IMR-90 (cell line): ENCODE measurements at regions not wholly inside any gene's neighbourhood (a gene's known extent, or its start where the extent isn't known, plus 50 kb on each side); places are given as distances from the start of the nearest gene placed in this dataset.
"Not testable (repeated sequence)": the region's sequence is repeated elsewhere in the genome, so short reads cannot be mapped to it uniquely, and the experiment has no call there.

Source experiments
- ATAC-seq: fragments of 200-7000 bp; cut with Tn5 transposase; 2 replicates; pipeline ENCODE4 v1.9.1; 2020; ENCODE audit warnings: low read depth, mild to moderate bottlenecking, moderate library complexity
- BruUV-seq: library from RNA; stranded (reverse); fragments of 400-500 nt; replicated peaks from 2 replicates; lab custom pipeline; 2021; lab: Mats Ljungman, UMichigan
- CTCF ChIA-PET: fragments of 300-600 bp; formaldehyde crosslinking; extraction: SDS; loops from one replicate; lab custom pipeline; 2021; ENCODE audit warnings: antibody characterized with exemption; lab: Yijun Ruan, JAX
- POLR2A ChIA-PET: fragments of 300-600 bp; sonication (Branson Sonifier 250); formaldehyde crosslinking; loops from one replicate; lab custom pipeline; 2022; ENCODE audit warnings: antibody characterized with exemption; ENCODE audit not compliant: unreplicated experiment; lab: Charles Lee
- DNase-seq: peaks from one replicate; pipeline ENCODE4 v3.0.0; 2013
- H2AFZ ChIP-seq: replicated peaks from 2 replicates; pipeline ENCODE3; 2013; ENCODE audit warnings: low read length, mild to moderate bottlenecking; ENCODE audit not compliant: poor library complexity
- H2AK5ac ChIP-seq: 2 replicates; pipeline ENCODE4 v1.6.1; 2013; ENCODE audit warnings: low read depth, low read length, inconsistent platforms
- H2AK9ac ChIP-seq: replicated peaks from 2 replicates; pipeline ENCODE3; 2013; ENCODE audit warnings: mild to moderate bottlenecking, low read depth, low read length, moderate library complexity; ENCODE audit not compliant: poor library complexity
- H2BK120ac ChIP-seq: 2 replicates; pipeline ENCODE4 v1.6.1; 2013; ENCODE audit warnings: low read depth, low read length, inconsistent platforms
- H2BK15ac ChIP-seq: 3 replicates; pipeline ENCODE4 v1.6.1; 2013; ENCODE audit warnings: low read depth, low read length, inconsistent platforms
- H2BK20ac ChIP-seq: 2 replicates; pipeline ENCODE4 v1.6.1; 2013; ENCODE audit warnings: low read depth, mild to moderate bottlenecking, inconsistent platforms, low read length, moderate library complexity
- H2BK5ac ChIP-seq: 2 replicates; pipeline ENCODE4 v1.6.1; 2013; ENCODE audit warnings: mild to moderate bottlenecking, low read depth, low read length, inconsistent platforms; ENCODE audit not compliant: poor library complexity, severe bottlenecking
- H3K14ac ChIP-seq: replicated peaks from 2 replicates; pipeline ENCODE4 v1.6.1; 2013; ENCODE audit warnings: low read depth, low read length, inconsistent platforms
- H3K18ac ChIP-seq: 2 replicates; pipeline ENCODE4 v1.6.1; 2013; ENCODE audit warnings: low read depth, low read length, control low read depth
- H3K23ac ChIP-seq: 2 replicates; pipeline ENCODE4 v1.6.1; 2013; ENCODE audit warnings: low read depth, low read length, inconsistent platforms
- H3K27ac ChIP-seq: 2 replicates; pipeline ENCODE4 v1.5.1; 2013; ENCODE audit warnings: mild to moderate bottlenecking, control low read depth, low read length; ENCODE audit not compliant: insufficient read depth
- H3K27me3 ChIP-seq: 2 replicates; pipeline ENCODE4 v1.6.1; 2013; ENCODE audit warnings: low read length; ENCODE audit not compliant: control insufficient read depth, insufficient read depth
- H3K36me3 ChIP-seq: 2 replicates; pipeline ENCODE4 v1.6.1; 2013; ENCODE audit warnings: low read length, mixed read lengths; ENCODE audit not compliant: control insufficient read depth, insufficient read depth
- H3K4ac ChIP-seq: 2 replicates; pipeline ENCODE4 v1.6.1; 2013; ENCODE audit warnings: low read depth, low read length, inconsistent platforms
- H3K4me1 ChIP-seq: 2 replicates; pipeline ENCODE4 v1.6.1; 2013; ENCODE audit warnings: low read length, mixed read lengths; ENCODE audit not compliant: control insufficient read depth, insufficient read depth
- H3K4me2 ChIP-seq: 2 replicates; pipeline ENCODE4 v1.6.1; 2013; ENCODE audit warnings: low read depth, mild to moderate bottlenecking, control low read depth, low read length, moderate library complexity
- H3K4me3 ChIP-seq: 2 replicates; pipeline ENCODE4 v1.5.1; 2013; ENCODE audit warnings: low read depth, mild to moderate bottlenecking, control low read depth, low read length, moderate library complexity; ENCODE audit not compliant: insufficient read depth
- H3K56ac ChIP-seq: 2 replicates; pipeline ENCODE4 v1.6.1; 2013; ENCODE audit warnings: low read length, inconsistent platforms; ENCODE audit not compliant: insufficient read depth; ENCODE audit errors: extremely low read depth
- H3K79me1 ChIP-seq, 2 experiments: 2 replicates each; pipeline ENCODE4 v1.6.1; 2013; ENCODE audit warnings: low read length in 2 of 2, inconsistent platforms in 1 of 2, low read depth in 1 of 2
- H3K9ac ChIP-seq: 2 replicates; pipeline ENCODE4 v1.6.1; 2013; ENCODE audit warnings: low read depth, low read length, control low read depth
- H3K9me1 ChIP-seq: 2 replicates; pipeline ENCODE4 v1.6.1; 2013; ENCODE audit warnings: low read length, inconsistent platforms; ENCODE audit not compliant: insufficient read depth
- H3K9me3 ChIP-seq: 2 replicates; pipeline ENCODE4 v1.6.1; 2013; ENCODE audit warnings: low read length; ENCODE audit not compliant: control insufficient read depth, insufficient read depth
- H4K20me1 ChIP-seq: 2 replicates; pipeline ENCODE4 v1.6.1; 2013; ENCODE audit warnings: low read length, inconsistent platforms; ENCODE audit not compliant: insufficient read depth
- H4K5ac ChIP-seq: 2 replicates; pipeline ENCODE4 v1.6.1; 2013; ENCODE audit warnings: mild to moderate bottlenecking, low read depth, low read length, control low read depth
- H4K8ac ChIP-seq, 2 experiments: 2 replicates each; pipeline ENCODE4 v1.6.1; 2013; ENCODE audit warnings: low read depth in 2 of 2, low read length in 2 of 2, control low read depth in 1 of 2, inconsistent platforms in 1 of 2
- H4K91ac ChIP-seq: 2 replicates; pipeline ENCODE4 v1.6.1; 2013; ENCODE audit warnings: low read depth, low read length, inconsistent platforms; ENCODE audit not compliant: insufficient read depth
- BHLHE40 ChIP-seq: fragments of 150-350 bp; IDR thresholded peaks from 2 replicates; pipeline ENCODE4 v1.6.1; 2016; ENCODE audit warnings: mild to moderate bottlenecking, low read depth, low read length
- CHD1 ChIP-seq: IDR thresholded peaks from 2 replicates; pipeline ENCODE4 v1.6.1; 2012; ENCODE audit warnings: low read depth, low read length, improper control_type of control experiment
- WGBS, 2 experiments: methylation state at CpG; one replicate each; pipeline versions ENCODE4 v1.1.5 to v1.1.7; 2013; ENCODE audit warnings: missing lambda C conversion rate in 2 of 2; ENCODE audit not compliant: insufficient read length in 1 of 2; ENCODE audit errors: extremely low coverage in 2 of 2; 5-methylcytosine and 5-hydroxymethylcytosine counted together
- dilution Hi-C: fragments of 300-500 bp; cut with HindIII; formaldehyde crosslinking; loops from one replicate; pipeline ENCODE4 v1.14.3; 2018; ENCODE audit warnings: low sequenced_read_pairs; ENCODE audit not compliant: unreplicated experiment
- in situ Hi-C: fragments of 300-500 bp; cut with MboI; formaldehyde crosslinking; loops from 3 replicates; pipeline ENCODE4 v1.14.3; 2019; ENCODE audit warnings: low sequenced_read_pairs, inconsistent platforms, mixed read lengths
- intact Hi-C: fragments of 100-400 bp; cut with micrococcal nuclease; formaldehyde crosslinking; loops from 2 replicates; pipeline ENCODE4 v1.10.0; 2022

- Histone ChIP-seq H2BK5ac (no peak overlapping the region), H2BK120ac (no peak overlapping the region), H3K56ac (no peak overlapping the region), H4K5ac (no peak overlapping the region), H4K20me1 (no peaks in the 10 kb centered on the region), H4K8ac (no peak overlapping the region), H3K14ac (no peak overlapping the region), H3K79me1 (no peaks in the 10 kb centered on the region), H3K23ac (no peak overlapping the region), H3K18ac (no peak overlapping the region), H3K9me1 (no peaks in the 10 kb centered on the region), H2AFZ (no peak overlapping the region), H2AK9ac (no peak overlapping the region), H3K27ac (no peak overlapping the region), H2BK15ac (no peak overlapping the region), H3K9me3 (peaks cover 17% of the 10 kb centered on the region), H3K27me3 (no peaks in the 10 kb centered on the region), H4K91ac (no peak overlapping the region), H3K4me1 (no peaks in the 10 kb centered on the region), H3K9ac (no peak overlapping the region), H3K4ac (no peak overlapping the region), H3K4me2 (no peak overlapping the region), H2AK5ac (no peak overlapping the region), H3K36me3 (no peaks in the 10 kb centered on the region), H3K4me3 (no peak overlapping the region), H2BK20ac (no peak overlapping the region)
- TF ChIP-seq CHD1 (no peak), BHLHE40 (no peak)
- POLR2A ChIA-PET, result no interaction called here
- DNase-seq, result no peak
- in situ Hi-C loops, result no loop called here
- intact Hi-C loops, result no loop called here
- no peak for ATAC-seq
- 100% methylated on average over 2 of the region's 15 CpGs; no CpG with 5 or more reads in 1 of the 2 experiments for WGBS, 2 experiments
- CTCF ChIA-PET, result no interaction called here
- BruUV-seq, result no TSS peak
- dilution Hi-C loops, result no loop called here
These were observed 200.8 kb downstream of the ASMT start for GRCh38 chrX:1815456-1816175.

GRCh38 chrX:1816387-1816982, 201.6 kb downstream of the ASMT start:
- intact Hi-C loops, H2BK5ac ChIP-seq, H4K5ac ChIP-seq, H3K23ac ChIP-seq, H3K4ac ChIP-seq, DNase-seq, in situ Hi-C loops, H3K36me3 ChIP-seq, ATAC-seq, POLR2A ChIA-PET, H3K14ac ChIP-seq, H3K18ac ChIP-seq, H3K79me1 ChIP-seq, H2BK15ac ChIP-seq, H3K4me3 ChIP-seq, CTCF ChIA-PET, H4K8ac ChIP-seq, dilution Hi-C loops, BruUV-seq, H2BK120ac ChIP-seq, H2AK5ac ChIP-seq, H3K9ac ChIP-seq, H3K56ac ChIP-seq, H3K9me1 ChIP-seq, H3K27ac ChIP-seq, H2AFZ ChIP-seq, H2BK20ac ChIP-seq, H3K4me2 ChIP-seq, H3K4me1 ChIP-seq, H4K91ac ChIP-seq, H3K27me3 ChIP-seq, H2AK9ac ChIP-seq, H4K20me1 ChIP-seq: not testable (repeated sequence)
- 94% methylated on average over 3 of the region's 17 CpGs; no CpG with 5 or more reads in 1 of the 2 experiments for WGBS, 2 experiments
- H3K9me3 ChIP-seq, result peaks cover 15% of the 10 kb centered on the region
